SU-DHL-6 (cell line): ENCODE measurements at regions not wholly inside any gene's neighbourhood (a gene's known extent, or its start where the extent isn't known, plus 50 kb on each side); places are given as distances from the start of the nearest gene placed in this dataset.

Experiments
- H2AFZ ChIP-seq: fragments of 200-600 bp; sonication (generic); 2 replicates; pipeline ENCODE4 v1.6.1; 2014; ENCODE audit warnings: low read depth, mild to moderate bottlenecking, moderate library complexity, mixed read lengths, antibody characterized with exemption, low read length; ENCODE audit not compliant: severe bottlenecking
- H3F3A ChIP-seq: fragments of 200-600 bp; shearing (Covaris generic); 2 replicates; pipeline ENCODE4 v1.6.0; 2016; ENCODE audit warnings: antibody characterized with exemption, mild to moderate bottlenecking; ENCODE audit not compliant: insufficient read depth
- H3K27ac ChIP-seq: fragments of 200-600 bp; sonication (generic); 2 replicates; pipeline ENCODE4 v1.5.1; 2016; ENCODE audit warnings: low read depth, mild to moderate bottlenecking, low read length, moderate library complexity, mixed read lengths
- H3K27me3 ChIP-seq: fragments of 200-600 bp; sonication (generic), shearing (Covaris generic); 2 replicates; pipeline ENCODE4 v1.6.0; 2014; ENCODE audit warnings: mild to moderate bottlenecking, low read length
- H3K36me3 ChIP-seq: fragments of 200-600 bp; sonication (generic); 2 replicates; pipeline ENCODE4 v1.6.1; 2014; ENCODE audit warnings: mild to moderate bottlenecking, low read length, mixed read lengths
- H3K4me2 ChIP-seq: fragments of 300-600, 200-600 bp; shearing (Covaris generic), sonication (generic); 2 replicates; pipeline ENCODE4 v1.6.0; 2014; ENCODE audit warnings: low read length, low read depth, mild to moderate bottlenecking; ENCODE audit not compliant: poor library complexity, severe bottlenecking
- H3K4me3 ChIP-seq: fragments of 200-600 bp; sonication (generic); 2 replicates; pipeline ENCODE4 v1.5.1; 2014; ENCODE audit warnings: antibody characterized with exemption, low read length, mild to moderate bottlenecking, mixed read lengths; ENCODE audit not compliant: insufficient read depth, poor library complexity, severe bottlenecking
- H3K79me2 ChIP-seq: fragments of 200-600 bp; sonication (generic); 2 replicates; pipeline ENCODE4 v1.6.1; 2014; ENCODE audit warnings: mild to moderate bottlenecking, low read length, moderate library complexity; ENCODE audit not compliant: insufficient read depth
- H3K9ac ChIP-seq: fragments of 200-600 bp; sonication (generic); 2 replicates; pipeline ENCODE4 v1.7.0; 2014; ENCODE audit warnings: mild to moderate bottlenecking, low read length
- H3K9me2 ChIP-seq: fragments of 200-600 bp; sonication (generic); replicated peaks from 2 replicates; pipeline ENCODE4 v1.6.1; 2014; ENCODE audit warnings: low read length; ENCODE audit not compliant: insufficient read depth
- H3K9me3 ChIP-seq: fragments of 200-600 bp; sonication (generic); 2 replicates; pipeline ENCODE4 v1.6.1; 2014; ENCODE audit warnings: low read length, mixed read lengths; ENCODE audit not compliant: insufficient read depth
- H4K20me1 ChIP-seq: fragments of 200-600 bp; sonication (generic); 2 replicates; pipeline ENCODE4 v1.6.1; 2014; ENCODE audit warnings: low read depth, mild to moderate bottlenecking, antibody characterized with exemption, low read length, moderate library complexity, mixed read lengths
- EZH2phosphoT487 ChIP-seq: fragments of 200-600 bp; sonication (generic), shearing (Covaris generic); conservative IDR thresholded peaks from 2 replicates; pipeline ENCODE4 v1.6.1; 2018; ENCODE audit warnings: mild to moderate bottlenecking, antibody characterized with exemption, low read length, moderate library complexity, mixed read lengths
- TF ChIP-seq, protein P1 (sequence below): fragments of 200-600 bp; sonication (generic); IDR thresholded peaks from one replicate; pipeline ENCODE4 v1.5.1; 2017; ENCODE audit warnings: antibody characterized with exemption, mild to moderate bottlenecking, low read length, moderate library complexity; ENCODE audit not compliant: insufficient read depth, poor library complexity, severe bottlenecking

DNA sequence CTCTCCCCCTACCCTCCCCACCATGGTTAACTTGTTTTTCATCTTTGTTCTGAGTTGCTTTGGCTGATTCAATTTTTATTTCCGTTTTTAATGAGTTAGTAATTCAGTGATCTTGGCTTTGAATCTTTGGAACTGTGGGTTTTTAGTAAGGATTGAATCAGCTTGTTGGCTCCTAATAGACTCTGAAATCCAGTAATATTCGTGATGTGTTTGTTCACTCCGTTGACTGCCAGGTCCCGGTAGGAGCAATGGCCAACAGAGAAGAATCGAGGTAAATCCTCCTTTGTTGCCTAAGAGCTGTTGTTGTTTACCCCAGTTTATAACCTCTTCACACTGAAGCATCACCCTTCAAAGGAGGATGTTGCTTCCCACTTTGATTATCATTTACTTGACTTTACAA, 92.7 kb downstream of the PCSK1 start:
- Histone ChIP-seq H3K27me3 (no peaks in the 10 kb centered on the region), H3K36me3 (no peaks in the 10 kb centered on the region), H3K4me2 (no peak overlapping the region), H3K9ac (no peak overlapping the region), H4K20me1 (no peaks in the 10 kb centered on the region), H3F3A (no peaks in the 10 kb centered on the region), H3K9me2 (no peaks in the 10 kb centered on the region), H3K27ac (no peak overlapping the region), H2AFZ (no peak overlapping the region), H3K4me3 (no peak overlapping the region), H3K79me2 (no peaks in the 10 kb centered on the region), H3K9me3 (no peaks in the 10 kb centered on the region)
- TF ChIP-seq, protein P1, sequence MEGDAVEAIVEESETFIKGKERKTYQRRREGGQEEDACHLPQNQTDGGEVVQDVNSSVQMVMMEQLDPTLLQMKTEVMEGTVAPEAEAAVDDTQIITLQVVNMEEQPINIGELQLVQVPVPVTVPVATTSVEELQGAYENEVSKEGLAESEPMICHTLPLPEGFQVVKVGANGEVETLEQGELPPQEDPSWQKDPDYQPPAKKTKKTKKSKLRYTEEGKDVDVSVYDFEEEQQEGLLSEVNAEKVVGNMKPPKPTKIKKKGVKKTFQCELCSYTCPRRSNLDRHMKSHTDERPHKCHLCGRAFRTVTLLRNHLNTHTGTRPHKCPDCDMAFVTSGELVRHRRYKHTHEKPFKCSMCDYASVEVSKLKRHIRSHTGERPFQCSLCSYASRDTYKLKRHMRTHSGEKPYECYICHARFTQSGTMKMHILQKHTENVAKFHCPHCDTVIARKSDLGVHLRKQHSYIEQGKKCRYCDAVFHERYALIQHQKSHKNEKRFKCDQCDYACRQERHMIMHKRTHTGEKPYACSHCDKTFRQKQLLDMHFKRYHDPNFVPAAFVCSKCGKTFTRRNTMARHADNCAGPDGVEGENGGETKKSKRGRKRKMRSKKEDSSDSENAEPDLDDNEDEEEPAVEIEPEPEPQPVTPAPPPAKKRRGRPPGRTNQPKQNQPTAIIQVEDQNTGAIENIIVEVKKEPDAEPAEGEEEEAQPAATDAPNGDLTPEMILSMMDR: no peak
- TF ChIP-seq EZH2phosphoT487: no peak

DNA sequence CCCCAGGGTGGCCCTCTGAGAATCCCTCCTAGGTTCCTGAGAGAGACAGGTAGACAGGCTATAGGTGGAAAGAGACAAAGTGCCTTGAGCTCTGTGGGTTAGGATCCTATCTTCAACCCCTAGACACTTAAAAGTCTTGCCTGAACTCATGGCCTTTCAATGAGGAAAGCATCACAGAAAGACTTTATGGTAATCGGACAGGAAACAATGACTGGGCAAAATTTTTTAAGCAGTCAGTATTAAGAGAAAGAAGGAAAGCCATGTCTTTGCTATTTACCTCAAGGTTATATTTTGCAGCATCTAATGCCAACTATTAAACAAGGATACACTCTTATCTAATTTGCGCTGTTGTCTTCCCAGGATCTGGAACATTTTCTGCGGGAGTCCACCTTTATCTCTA, 93.2 kb downstream of the PCSK1 start:
- Histone ChIP-seq H2AFZ (no peak overlapping the region), H3K27ac (no peak overlapping the region), H3F3A (no peaks in the 10 kb centered on the region), H3K9me2 (no peaks in the 10 kb centered on the region), H3K9me3 (no peaks in the 10 kb centered on the region), H3K79me2 (no peaks in the 10 kb centered on the region), H3K9ac (no peak overlapping the region), H3K36me3 (no peaks in the 10 kb centered on the region), H3K27me3 (no peaks in the 10 kb centered on the region), H3K4me3 (no peak overlapping the region), H3K4me2 (no peak overlapping the region), H4K20me1 (no peaks in the 10 kb centered on the region)
- TF ChIP-seq EZH2phosphoT487: no peak
- TF ChIP-seq, protein P1: no peak

DNA sequence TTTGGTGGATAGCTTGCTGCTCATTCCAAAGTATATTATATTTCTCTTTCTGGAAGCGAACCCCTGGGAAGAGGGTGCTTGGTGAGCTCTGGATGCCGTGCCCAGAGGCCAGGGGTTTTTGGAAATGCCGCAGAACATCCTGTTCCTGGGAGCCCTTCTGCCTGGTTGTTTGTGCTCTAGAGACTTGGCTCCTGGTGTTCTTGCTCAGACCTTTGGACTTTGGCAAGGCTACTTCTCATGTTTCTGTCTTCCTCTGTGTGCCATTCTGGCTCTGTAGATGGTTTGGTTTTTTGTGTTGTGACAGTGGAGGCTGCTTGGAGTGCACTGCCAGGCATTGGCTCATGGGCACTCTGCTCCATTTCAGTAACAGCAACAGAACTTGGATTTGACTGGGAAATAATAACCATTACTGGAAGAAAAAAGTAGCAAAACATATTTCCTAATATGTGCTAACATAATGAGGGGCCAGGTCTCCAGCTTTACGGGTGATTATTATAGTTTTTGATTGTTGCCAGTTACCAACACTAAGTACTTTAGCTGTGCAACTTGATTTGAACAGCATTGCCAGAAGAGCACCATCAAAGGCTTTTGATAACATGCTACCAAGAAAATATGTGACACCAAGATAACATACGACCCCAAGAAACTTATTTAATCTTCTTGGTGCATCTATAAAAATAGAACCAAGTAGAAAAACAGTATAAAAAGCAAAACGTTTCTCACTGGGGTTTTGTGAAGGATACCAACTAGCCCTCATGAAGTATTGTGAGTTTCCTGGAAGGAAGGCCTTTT, 94.2 kb downstream of the PCSK1 start:
- Histone ChIP-seq H3K9me3 (no peaks in the 10 kb centered on the region), H3K9ac (no peak overlapping the region), H4K20me1 (no peaks in the 10 kb centered on the region), H3K9me2 (no peaks in the 10 kb centered on the region), H3K27ac (no peak overlapping the region), H3K4me2 (no peak overlapping the region), H3K27me3 (no peaks in the 10 kb centered on the region), H2AFZ (no peak overlapping the region), H3K36me3 (no peaks in the 10 kb centered on the region), H3K79me2 (no peaks in the 10 kb centered on the region), H3K4me3 (no peak overlapping the region), H3F3A (no peaks in the 10 kb centered on the region)
- TF ChIP-seq, protein P1: no peak
- TF ChIP-seq EZH2phosphoT487: no peak
